ENCODE measurements at regions not wholly inside any gene's neighbourhood (a gene's known extent, or its start where the extent isn't known, plus 50 kb on each side); places are given as distances from the start of the nearest gene placed in this dataset.

DNA sequence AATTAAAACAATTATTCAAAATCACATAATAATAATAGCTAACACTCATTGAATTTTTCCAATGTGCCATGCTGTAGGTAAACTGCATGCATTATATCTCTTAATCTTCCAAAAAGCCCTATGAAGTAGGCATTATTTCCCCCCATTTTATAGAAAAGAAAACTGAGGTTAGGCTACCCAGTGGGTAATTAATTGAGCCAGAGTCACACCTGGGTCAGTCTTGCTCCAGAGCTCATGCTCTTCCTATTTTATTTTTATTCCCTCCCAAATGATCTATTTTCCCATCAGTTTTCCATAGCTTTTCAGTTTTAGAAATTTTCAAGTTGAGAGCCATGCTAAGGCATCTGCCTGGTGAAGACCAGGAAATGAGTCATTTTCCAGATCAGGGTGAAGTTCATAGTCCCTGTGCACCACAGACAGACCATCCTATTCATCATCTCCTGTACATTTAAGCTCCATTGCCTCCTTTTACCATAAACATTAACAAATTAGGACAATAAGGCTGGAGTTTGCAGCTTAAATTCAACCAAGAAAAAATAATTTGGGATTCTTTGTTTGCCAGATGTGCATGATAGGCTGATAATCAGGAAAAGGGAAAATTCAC is 417.3 kb downstream of the OTOL1 start:
- TF ChIP-seq, protein P1, sequence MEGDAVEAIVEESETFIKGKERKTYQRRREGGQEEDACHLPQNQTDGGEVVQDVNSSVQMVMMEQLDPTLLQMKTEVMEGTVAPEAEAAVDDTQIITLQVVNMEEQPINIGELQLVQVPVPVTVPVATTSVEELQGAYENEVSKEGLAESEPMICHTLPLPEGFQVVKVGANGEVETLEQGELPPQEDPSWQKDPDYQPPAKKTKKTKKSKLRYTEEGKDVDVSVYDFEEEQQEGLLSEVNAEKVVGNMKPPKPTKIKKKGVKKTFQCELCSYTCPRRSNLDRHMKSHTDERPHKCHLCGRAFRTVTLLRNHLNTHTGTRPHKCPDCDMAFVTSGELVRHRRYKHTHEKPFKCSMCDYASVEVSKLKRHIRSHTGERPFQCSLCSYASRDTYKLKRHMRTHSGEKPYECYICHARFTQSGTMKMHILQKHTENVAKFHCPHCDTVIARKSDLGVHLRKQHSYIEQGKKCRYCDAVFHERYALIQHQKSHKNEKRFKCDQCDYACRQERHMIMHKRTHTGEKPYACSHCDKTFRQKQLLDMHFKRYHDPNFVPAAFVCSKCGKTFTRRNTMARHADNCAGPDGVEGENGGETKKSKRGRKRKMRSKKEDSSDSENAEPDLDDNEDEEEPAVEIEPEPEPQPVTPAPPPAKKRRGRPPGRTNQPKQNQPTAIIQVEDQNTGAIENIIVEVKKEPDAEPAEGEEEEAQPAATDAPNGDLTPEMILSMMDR (IDR thresholded peaks at IDR 0.05): no peak
- no peak for TF ChIP-seq EZH2 (IDR thresholded peaks at IDR 0.05)
